Panc1 (cell line): ENCODE measurements at regions not wholly inside any gene's neighbourhood (a gene's known extent, or its start where the extent isn't known, plus 50 kb on each side); places are given as distances from the start of the nearest gene placed in this dataset.

Source experiments
- ATAC-seq: fragments of 200-7000 bp; cut with Tn5 transposase; 2 replicates; pipeline ENCODE4 v1.9.1; 2020; ENCODE audit warnings: mild to moderate bottlenecking, moderate library complexity
- BruUV-seq: library from RNA; stranded (reverse); fragments of 400-500 nt; replicated peaks from 2 replicates; lab custom pipeline; 2021; lab: Mats Ljungman, UMichigan
- CTCF ChIA-PET: fragments of 300-600 bp; sonication (Branson Sonifier 250); formaldehyde crosslinking; loops from one replicate; lab custom pipeline; 2022; ENCODE audit warnings: antibody characterized with exemption; lab: Charles Lee
- POLR2A ChIA-PET: fragments of 300-600 bp; sonication (Branson Sonifier 250); formaldehyde crosslinking; loops from one replicate; lab custom pipeline; 2022; ENCODE audit warnings: antibody characterized with exemption; lab: Charles Lee
- DNase-seq: peaks from one replicate; pipeline ENCODE4 v3.0.0-alpha.2; 2010; ENCODE audit warnings: low read depth, low spot score
- H3K27ac ChIP-seq: 2 replicates; pipeline ENCODE4 v1.5.1; 2011; ENCODE audit warnings: mild to moderate bottlenecking, low read length, inconsistent platforms
- H3K27me3 ChIP-seq: fragments of 200-500 bp; sonication (Bioruptor generic); 2 replicates; pipeline ENCODE4 v1.6.0; 2014; ENCODE audit warnings: low read length, inconsistent platforms; ENCODE audit not compliant: control insufficient read depth, insufficient read depth
- H3K36me3 ChIP-seq: fragments of 200-500 bp; sonication (Bioruptor generic); 2 replicates; pipeline ENCODE4 v1.5.1; 2014; ENCODE audit warnings: inconsistent platforms, mild to moderate bottlenecking, low read length, moderate library complexity; ENCODE audit not compliant: control insufficient read depth, insufficient read depth
- H3K4me1 ChIP-seq: 2 replicates; pipeline ENCODE4 v1.5.1; 2011; ENCODE audit warnings: inconsistent platforms, mild to moderate bottlenecking, low read length, moderate library complexity; ENCODE audit not compliant: control insufficient read depth, insufficient read depth
- H3K4me3 ChIP-seq, 2 experiments: 2 replicates each; pipeline ENCODE4 v1.5.1; 2011 to 2012; ENCODE audit warnings: low read depth in 2 of 2, low read length in 2 of 2, mild to moderate bottlenecking in 2 of 2, inconsistent platforms in 1 of 2, moderate library complexity in 1 of 2
- H3K9me3 ChIP-seq: fragments of 200-500 bp; sonication (Bioruptor generic); 2 replicates; pipeline ENCODE4 v1.5.1; 2014; ENCODE audit warnings: low read depth, mild to moderate bottlenecking, inconsistent platforms, low read length, moderate library complexity; ENCODE audit not compliant: control insufficient read depth, insufficient read depth
- POLR2AphosphoS5 ChIP-seq: IDR thresholded peaks from 2 replicates; pipeline ENCODE4 v1.6.1; 2012; ENCODE audit warnings: mild to moderate bottlenecking, low read depth, low read length, moderate library complexity
- SIN3A ChIP-seq: IDR thresholded peaks from 2 replicates; pipeline ENCODE4 v1.6.1; 2012; ENCODE audit warnings: low read depth, mild to moderate bottlenecking, low read length, moderate library complexity, borderline replicate concordance; ENCODE audit not compliant: insufficient read depth
- TCF7L2 ChIP-seq: IDR thresholded peaks from 2 replicates; pipeline ENCODE4 v1.6.1; 2011; ENCODE audit warnings: mild to moderate bottlenecking, low read depth, low read length, inconsistent platforms
- in situ Hi-C: cut with HindIII; loops from 2 replicates; pipeline ENCODE4 v1.10.0; 2016; ENCODE audit warnings: low sequenced_read_pairs, low pct_unique_long_range_greater_than_20kb
- intact Hi-C: fragments of 100-400 bp; cut with micrococcal nuclease; formaldehyde crosslinking; loops from one replicate; pipeline ENCODE4 v1.10.0; 2022; ENCODE audit not compliant: unreplicated experiment
- TF ChIP-seq, protein P1 (sequence below), 2 experiments: IDR thresholded peaks; 2 replicates each; pipeline ENCODE4 v1.6.1; 2011 to 2012; ENCODE audit warnings: low read depth in 2 of 2, control low read depth in 1 of 2, low read length in 1 of 2, mild to moderate bottlenecking in 1 of 2, moderate library complexity in 1 of 2; ENCODE audit not compliant: insufficient read depth in 1 of 2
- TF ChIP-seq, protein P2 (sequence below): fragments of 450-650 bp; IDR thresholded peaks from 2 replicates; pipeline ENCODE4 v1.5.1; 2017; ENCODE audit warnings: mild to moderate bottlenecking

DNA sequence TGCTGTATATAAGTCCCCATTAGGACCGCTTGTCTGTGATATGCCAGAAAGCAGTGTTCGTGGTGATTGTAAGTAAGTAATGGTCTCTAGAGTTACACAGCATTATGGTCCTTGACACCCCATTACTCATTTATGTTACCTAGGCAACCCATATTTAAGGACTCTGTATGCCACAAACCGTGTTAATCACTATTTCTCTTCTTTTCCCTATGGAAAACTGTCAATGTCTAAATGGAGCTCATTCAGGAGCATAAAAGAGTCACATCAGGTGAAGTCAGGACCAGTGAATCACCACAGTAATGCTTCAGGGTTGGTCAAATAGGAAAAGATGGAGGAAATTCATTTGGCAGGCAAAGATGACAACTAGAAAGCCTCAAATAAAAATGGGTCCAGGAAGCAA lies 146.6 kb upstream of the PEX5L start:
- ChIA-PET POLR2A (no interaction called here), CTCF (no interaction called here)
- no peak overlapping the region for H3K4me3 ChIP-seq
- no TSS peak for BruUV-seq
- no peaks in the 10 kb centered on the region for H3K4me1 ChIP-seq
- H3K9me3 ChIP-seq: no peaks in the 10 kb centered on the region
- no peak for DNase-seq
- TF ChIP-seq TCF7L2: no peak
- TF ChIP-seq, protein P1, sequence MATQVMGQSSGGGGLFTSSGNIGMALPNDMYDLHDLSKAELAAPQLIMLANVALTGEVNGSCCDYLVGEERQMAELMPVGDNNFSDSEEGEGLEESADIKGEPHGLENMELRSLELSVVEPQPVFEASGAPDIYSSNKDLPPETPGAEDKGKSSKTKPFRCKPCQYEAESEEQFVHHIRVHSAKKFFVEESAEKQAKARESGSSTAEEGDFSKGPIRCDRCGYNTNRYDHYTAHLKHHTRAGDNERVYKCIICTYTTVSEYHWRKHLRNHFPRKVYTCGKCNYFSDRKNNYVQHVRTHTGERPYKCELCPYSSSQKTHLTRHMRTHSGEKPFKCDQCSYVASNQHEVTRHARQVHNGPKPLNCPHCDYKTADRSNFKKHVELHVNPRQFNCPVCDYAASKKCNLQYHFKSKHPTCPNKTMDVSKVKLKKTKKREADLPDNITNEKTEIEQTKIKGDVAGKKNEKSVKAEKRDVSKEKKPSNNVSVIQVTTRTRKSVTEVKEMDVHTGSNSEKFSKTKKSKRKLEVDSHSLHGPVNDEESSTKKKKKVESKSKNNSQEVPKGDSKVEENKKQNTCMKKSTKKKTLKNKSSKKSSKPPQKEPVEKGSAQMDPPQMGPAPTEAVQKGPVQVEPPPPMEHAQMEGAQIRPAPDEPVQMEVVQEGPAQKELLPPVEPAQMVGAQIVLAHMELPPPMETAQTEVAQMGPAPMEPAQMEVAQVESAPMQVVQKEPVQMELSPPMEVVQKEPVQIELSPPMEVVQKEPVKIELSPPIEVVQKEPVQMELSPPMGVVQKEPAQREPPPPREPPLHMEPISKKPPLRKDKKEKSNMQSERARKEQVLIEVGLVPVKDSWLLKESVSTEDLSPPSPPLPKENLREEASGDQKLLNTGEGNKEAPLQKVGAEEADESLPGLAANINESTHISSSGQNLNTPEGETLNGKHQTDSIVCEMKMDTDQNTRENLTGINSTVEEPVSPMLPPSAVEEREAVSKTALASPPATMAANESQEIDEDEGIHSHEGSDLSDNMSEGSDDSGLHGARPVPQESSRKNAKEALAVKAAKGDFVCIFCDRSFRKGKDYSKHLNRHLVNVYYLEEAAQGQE (IDR thresholded peaks at IDR 0.05; ENCODE audit: insufficient read depth in 1 of 2, low read depth in 2 of 2, low read length in 1 of 2): no peak
- TF ChIP-seq, protein P2, sequence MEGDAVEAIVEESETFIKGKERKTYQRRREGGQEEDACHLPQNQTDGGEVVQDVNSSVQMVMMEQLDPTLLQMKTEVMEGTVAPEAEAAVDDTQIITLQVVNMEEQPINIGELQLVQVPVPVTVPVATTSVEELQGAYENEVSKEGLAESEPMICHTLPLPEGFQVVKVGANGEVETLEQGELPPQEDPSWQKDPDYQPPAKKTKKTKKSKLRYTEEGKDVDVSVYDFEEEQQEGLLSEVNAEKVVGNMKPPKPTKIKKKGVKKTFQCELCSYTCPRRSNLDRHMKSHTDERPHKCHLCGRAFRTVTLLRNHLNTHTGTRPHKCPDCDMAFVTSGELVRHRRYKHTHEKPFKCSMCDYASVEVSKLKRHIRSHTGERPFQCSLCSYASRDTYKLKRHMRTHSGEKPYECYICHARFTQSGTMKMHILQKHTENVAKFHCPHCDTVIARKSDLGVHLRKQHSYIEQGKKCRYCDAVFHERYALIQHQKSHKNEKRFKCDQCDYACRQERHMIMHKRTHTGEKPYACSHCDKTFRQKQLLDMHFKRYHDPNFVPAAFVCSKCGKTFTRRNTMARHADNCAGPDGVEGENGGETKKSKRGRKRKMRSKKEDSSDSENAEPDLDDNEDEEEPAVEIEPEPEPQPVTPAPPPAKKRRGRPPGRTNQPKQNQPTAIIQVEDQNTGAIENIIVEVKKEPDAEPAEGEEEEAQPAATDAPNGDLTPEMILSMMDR: no peak
- TF ChIP-seq SIN3A: no peak
- no peak for TF ChIP-seq POLR2AphosphoS5
- H3K27ac ChIP-seq: no peak overlapping the region
- no peak for ATAC-seq
- in situ Hi-C loops: no loop called here
- no peaks in the 10 kb centered on the region for H3K27me3 ChIP-seq
- H3K36me3 ChIP-seq: no peaks in the 10 kb centered on the region
- intact Hi-C loops: no loop called here

DNA sequence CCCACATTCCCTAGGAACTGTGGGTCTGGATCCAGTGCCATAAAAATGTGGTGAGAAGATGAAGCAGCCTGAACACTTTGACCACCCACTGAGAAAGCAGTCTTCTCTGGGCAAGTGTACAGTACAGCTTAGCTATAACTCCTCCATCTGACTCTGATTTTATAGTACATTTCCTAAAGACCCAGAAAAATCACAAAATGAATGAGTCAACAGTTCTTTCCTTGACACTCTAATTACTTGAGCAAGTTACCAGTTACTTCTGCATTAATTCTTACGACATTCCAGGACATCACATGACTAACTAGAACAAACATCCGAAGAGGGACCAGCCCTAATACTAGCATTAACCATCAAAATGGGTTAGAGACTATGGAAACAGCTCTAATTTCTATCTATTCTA lies 148.1 kb upstream of the PEX5L start:
- ATAC-seq (no peak), DNase-seq (no peak)
- no peaks in the 10 kb centered on the region for H3K9me3 ChIP-seq
- in situ Hi-C loops (no loop called here), intact Hi-C loops (no loop called here)
- TF ChIP-seq, protein P2: no peak
- TF ChIP-seq, protein P1 (IDR thresholded peaks at IDR 0.05; ENCODE audit: insufficient read depth in 1 of 2, low read depth in 2 of 2, low read length in 1 of 2): no peak
- no peak for TF ChIP-seq POLR2AphosphoS5
- no peak for TF ChIP-seq SIN3A
- no peak for TF ChIP-seq TCF7L2
- H3K27me3 ChIP-seq: no peaks in the 10 kb centered on the region
- ChIA-PET CTCF (no interaction called here), POLR2A (no interaction called here)
- H3K36me3 ChIP-seq: no peaks in the 10 kb centered on the region
- H3K27ac ChIP-seq: no peak overlapping the region
- no peak overlapping the region for H3K4me3 ChIP-seq
- H3K4me1 ChIP-seq: no peaks in the 10 kb centered on the region
- no TSS peak for BruUV-seq
